Upper lobe of left lung (tissue), 4 donors: ENCODE measurements at regions not wholly inside any gene's neighbourhood (a gene's known extent, or its start where the extent isn't known, plus 50 kb on each side); places are given as distances from the start of the nearest gene placed in this dataset.

Experiments
- CTCF ChIP-seq, 6 experiments: fragments of 450-650 bp in 4 of 6; fragments of 200-600 bp in 2 of 6; sonication (generic) in 2 of 6; IDR thresholded peaks; one replicate each; pipeline ENCODE4 v1.5.1; 2016 to 2019; ENCODE audit warnings: antibody characterized with exemption in 6 of 6
- EP300 ChIP-seq, 4 donors: sonication (generic); formaldehyde crosslinking; IDR thresholded peaks; one replicate each; pipeline ENCODE4 v1.5.1; 2017; ENCODE audit warnings: antibody characterized with exemption in 4 of 4, control low read depth in 2 of 4
- POLR2A ChIP-seq, 4 donors: fragments of 450-650 bp; IDR thresholded peaks; one replicate each; pipeline ENCODE4 v1.5.1; 2016 to 2017; ENCODE audit warnings: antibody characterized with exemption in 4 of 4, mild to moderate bottlenecking in 2 of 4
- POLR2AphosphoS5 ChIP-seq, 2 donors: sonication (generic); formaldehyde crosslinking; IDR thresholded peaks; one replicate each; pipeline ENCODE4 v1.5.1; 2017; ENCODE audit warnings: antibody characterized with exemption in 2 of 2

GRCh38 chr10:10903620-10904019 lies 114.1 kb upstream of the CELF2 start:
- TF ChIP-seq POLR2A (IDR thresholded peaks at IDR 0.05) = no peak
- TF ChIP-seq CTCF (IDR thresholded peaks at IDR 0.05) = no peak
- no peak for TF ChIP-seq EP300 (IDR thresholded peaks at IDR 0.05)
- TF ChIP-seq POLR2AphosphoS5 (IDR thresholded peaks at IDR 0.05) = no peak
